Heart left ventricle (tissue), 16 donors: ENCODE measurements at regions not wholly inside any gene's neighbourhood (a gene's known extent, or its start where the extent isn't known, plus 50 kb on each side); places are given as distances from the start of the nearest gene placed in this dataset.
"Not testable (repeated sequence)": the region's sequence is repeated elsewhere in the genome, so short reads cannot be mapped to it uniquely, and the experiment has no call there.

ENCODE experiments used
- ATAC-seq, 4 donors: fragments of 200-7000 bp; cut with Tn5 transposase; one replicate each; pipeline ENCODE4 v1.9.1; 2020 to 2022; ENCODE audit warnings: moderate library complexity in 4 of 4, mild to moderate bottlenecking in 3 of 4, moderate number of reproducible peaks in 1 of 4
- DNase-seq, 5 donors: peaks; one replicate each; pipeline ENCODE4 v3.0.0-alpha.2; 2020
- H3K27ac ChIP-seq, 12 donors: fragments of 200-600 bp; sonication (generic) in 4 of 12; one replicate each; pipeline versions ENCODE4 v1.5.0 to v1.8.0; 2016 to 2022; ENCODE audit warnings: mild to moderate bottlenecking in 2 of 12
- H3K27me3 ChIP-seq, 9 donors: fragments of 200-600 bp; sonication (generic) in 2 of 9; one replicate each; pipeline versions ENCODE4 v1.5.1 to v1.8.0; 2016 to 2022; ENCODE audit warnings: mild to moderate bottlenecking in 3 of 9
- H3K36me3 ChIP-seq, 9 donors: fragments of 200-600 bp; sonication (generic) in 2 of 9; one replicate each; pipeline versions ENCODE4 v1.5.0 to v1.8.0; 2018 to 2022; ENCODE audit warnings: mild to moderate bottlenecking in 2 of 9
- H3K4me1 ChIP-seq, 12 donors: fragments of 200-600 bp; sonication (generic) in 4 of 12; one replicate each; pipeline versions ENCODE4 v1.5.0 to v1.8.0; 2016 to 2022; ENCODE audit warnings: mild to moderate bottlenecking in 3 of 12
- H3K4me3 ChIP-seq, 12 donors: fragments of 200-600 bp; sonication (generic) in 4 of 12; one replicate each; pipeline versions ENCODE4 v1.5.0 to v1.8.0; 2017 to 2022; ENCODE audit warnings: mild to moderate bottlenecking in 9 of 12, moderate library complexity in 4 of 12
- H3K9me3 ChIP-seq, 12 donors: fragments of 200-600 bp; sonication (generic) in 4 of 12; one replicate each; pipeline versions ENCODE4 v1.5.0 to v1.8.0; 2016 to 2022; ENCODE audit warnings: mild to moderate bottlenecking in 1 of 12
- POLR2A ChIP-seq, 2 donors: fragments of 450-650 bp; IDR thresholded peaks; one replicate each; pipeline ENCODE4 v1.6.1; 2017; ENCODE audit warnings: antibody characterized with exemption in 2 of 2, mild to moderate bottlenecking in 2 of 2, moderate library complexity in 2 of 2
- WGBS, 4 donors: extraction: QIAGEN DNeasy Blood & Tissue Kit in 2 of 4; methylation state at CpG; one replicate each; pipeline versions ENCODE4 v1.1.5 to v1.1.7; 2013 to 2018; 5-methylcytosine and 5-hydroxymethylcytosine counted together
- intact Hi-C, 10 donors: fragments of 100-400 bp; cut with DNase I; formaldehyde crosslinking; loops; one replicate each; pipeline versions ENCODE4 v1.11.1 to v1.14.2; 2022
- TF ChIP-seq, protein P1 (sequence below), 12 donors: fragments of 200-600 bp; sonication (generic) in 4 of 12; IDR thresholded peaks; one replicate each; pipeline versions ENCODE4 v1.5.0 to v1.8.0; 2018 to 2022; ENCODE audit warnings: antibody characterized with exemption in 12 of 12, mild to moderate bottlenecking in 5 of 12
- donor health status: ischemic (EF 13 %, LVEDD 7.1; RV severe dilation, severe dysfunction).
- donor health status: healthy with polysubstance abuse.
- donor health status: DM: no; HTN: yes; CAD: no.
- donor health status: DM: no; HTN: no; CAD: no.
- donor health status: ischemic (EF 25% LVEDD 6.9; RV normal size, moderate dysfunction).
- donor health status: ischemic (EF 25% LVEDD 5.7; RV mildly dilated, moderate dysfunction).
- donor health status: healthy.
- donor health status: DM: yes; HTN: yes; CAD: no.
- donor health status: ischemic (EF 35%, LVEDD 5.7; RV mildly dilated, moderate dysfunction).
- donor health status: nonischemic (EF 11% LVEDD 7.7; RV severe dilation, severe dysfunction).
- donor health status: DM: yes; HTN: yes; CAD: no.
- donor health status: PGD.
- donor health status: ischemic (EF 29% LVEDD 5.4; RV normal size, mild dysfunction).
- donor health status: nonischemic (EF 23%, LVEDD 6.1; RV moderate dilation, normal function).

DNA sequence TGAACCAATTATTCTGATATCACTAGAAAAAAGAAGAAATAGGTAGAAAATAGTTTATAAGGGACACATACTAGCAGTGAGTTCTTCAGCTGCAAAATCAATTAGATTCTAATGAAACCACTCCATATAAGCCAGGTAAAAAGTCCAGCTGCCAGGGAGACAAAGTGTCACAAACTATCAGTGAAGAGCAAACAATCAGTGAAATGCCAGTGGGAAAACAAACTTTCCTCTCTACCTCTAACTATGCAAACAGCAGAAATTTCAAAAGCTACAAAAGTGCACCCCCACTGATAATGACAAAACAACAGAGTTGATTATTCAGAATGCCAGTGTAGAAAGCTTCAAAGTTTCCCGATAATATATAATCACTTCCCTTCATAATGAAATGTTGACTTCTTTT is 637.2 kb upstream of the ITGA1 start:
- no peaks in the 10 kb centered on the region for H3K27me3 ChIP-seq
- intact Hi-C loops, result no loop called here
- H3K4me3 ChIP-seq, result no peak overlapping the region
- no peaks in the 10 kb centered on the region for H3K4me1 ChIP-seq
- 64 to 81% (median 80%) methylated on average over 1 of the region's 1 CpG for WGBS, 4 donors
- DNase-seq (no peak), ATAC-seq (no peak)
- H3K9me3 ChIP-seq, result no peaks in the 10 kb centered on the region
- H3K27ac ChIP-seq, result no peak overlapping the region
- TF ChIP-seq, protein P1, sequence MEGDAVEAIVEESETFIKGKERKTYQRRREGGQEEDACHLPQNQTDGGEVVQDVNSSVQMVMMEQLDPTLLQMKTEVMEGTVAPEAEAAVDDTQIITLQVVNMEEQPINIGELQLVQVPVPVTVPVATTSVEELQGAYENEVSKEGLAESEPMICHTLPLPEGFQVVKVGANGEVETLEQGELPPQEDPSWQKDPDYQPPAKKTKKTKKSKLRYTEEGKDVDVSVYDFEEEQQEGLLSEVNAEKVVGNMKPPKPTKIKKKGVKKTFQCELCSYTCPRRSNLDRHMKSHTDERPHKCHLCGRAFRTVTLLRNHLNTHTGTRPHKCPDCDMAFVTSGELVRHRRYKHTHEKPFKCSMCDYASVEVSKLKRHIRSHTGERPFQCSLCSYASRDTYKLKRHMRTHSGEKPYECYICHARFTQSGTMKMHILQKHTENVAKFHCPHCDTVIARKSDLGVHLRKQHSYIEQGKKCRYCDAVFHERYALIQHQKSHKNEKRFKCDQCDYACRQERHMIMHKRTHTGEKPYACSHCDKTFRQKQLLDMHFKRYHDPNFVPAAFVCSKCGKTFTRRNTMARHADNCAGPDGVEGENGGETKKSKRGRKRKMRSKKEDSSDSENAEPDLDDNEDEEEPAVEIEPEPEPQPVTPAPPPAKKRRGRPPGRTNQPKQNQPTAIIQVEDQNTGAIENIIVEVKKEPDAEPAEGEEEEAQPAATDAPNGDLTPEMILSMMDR (IDR thresholded peaks at IDR 0.05), result no peak
- TF ChIP-seq POLR2A (IDR thresholded peaks at IDR 0.05), result no peak
- H3K36me3 ChIP-seq, result no peaks in the 10 kb centered on the region

DNA sequence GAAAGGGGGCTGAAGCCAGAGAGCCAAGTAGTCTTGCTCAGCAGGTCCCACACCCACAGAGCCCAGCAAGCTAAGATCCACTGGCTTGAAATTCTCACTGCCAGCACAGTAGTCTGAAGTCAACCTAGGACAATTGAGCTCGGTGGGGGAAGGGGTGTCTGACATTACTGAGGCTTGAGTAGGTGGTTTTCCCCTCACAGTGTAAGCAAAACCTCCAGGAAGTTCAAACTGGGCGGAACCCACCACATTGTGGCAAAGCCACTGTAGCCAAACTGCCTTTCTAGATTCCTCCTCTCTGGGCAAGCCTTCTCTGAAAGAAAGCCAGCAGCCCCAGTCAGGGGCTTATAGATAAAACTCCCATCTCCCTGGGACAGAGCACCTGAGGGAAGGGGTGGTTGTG is 630.9 kb upstream of the ITGA1 start:
- 66 to 72% (median 69%) methylated on average over 2 of the region's 2 CpGs for WGBS, 4 donors
- H3K36me3 ChIP-seq, H3K9me3 ChIP-seq, DNase-seq, H3K4me1 ChIP-seq, H3K27ac ChIP-seq, H3K27me3 ChIP-seq, intact Hi-C loops, H3K4me3 ChIP-seq, ATAC-seq: not testable (repeated sequence)

DNA sequence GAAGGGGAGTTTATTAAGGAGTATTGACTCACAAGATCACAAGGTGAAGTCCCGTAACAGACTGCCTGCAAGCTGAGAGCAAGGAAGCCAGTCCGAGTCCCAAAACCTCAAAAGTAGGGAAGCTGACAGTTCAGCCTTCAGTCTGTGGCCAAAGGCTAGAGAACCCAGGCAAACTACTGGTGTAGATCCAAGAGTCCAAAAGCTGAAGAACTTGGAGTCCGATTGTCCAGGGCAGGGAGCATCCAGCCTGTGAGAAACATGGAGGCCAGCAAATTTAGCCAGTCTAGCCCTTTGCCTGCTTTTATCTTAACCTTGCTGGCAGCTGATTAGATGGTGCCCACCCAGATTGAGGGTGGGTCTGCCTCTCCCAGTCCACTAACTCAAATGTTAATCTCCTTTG is 621.9 kb upstream of the ITGA1 start:
- H3K27me3 ChIP-seq, ATAC-seq, H3K4me1 ChIP-seq, H3K27ac ChIP-seq, H3K36me3 ChIP-seq, DNase-seq, H3K4me3 ChIP-seq, intact Hi-C loops: not testable (repeated sequence)
- 69 to 88% (median 85%) methylated on average over 3 of the region's 3 CpGs for WGBS, 4 donors
- H3K9me3 ChIP-seq, result peaks cover 0 to 14% (median 2%) of the 10 kb centered on the region in 12 donors

DNA sequence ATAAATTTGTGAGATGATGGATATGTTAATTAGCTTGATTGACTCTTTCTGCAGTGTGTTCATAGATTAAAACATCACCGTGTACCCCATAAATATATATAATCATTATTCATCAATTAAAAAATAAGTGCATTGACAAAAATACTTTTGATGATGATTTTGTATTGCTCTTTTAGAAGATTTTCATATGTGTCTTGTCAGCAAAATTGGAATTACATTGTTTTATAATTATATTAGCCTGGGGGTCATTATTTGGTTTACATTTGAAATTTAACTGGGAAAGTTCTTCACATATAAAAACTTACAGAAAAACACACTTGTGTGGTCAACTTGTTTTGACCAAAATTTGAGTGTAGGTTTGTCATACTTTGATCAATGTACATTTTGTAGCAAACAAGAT is 614.6 kb upstream of the ITGA1 start:
- DNase-seq, result no peak
- no peaks in the 10 kb centered on the region for H3K4me1 ChIP-seq
- H3K36me3 ChIP-seq, result no peaks in the 10 kb centered on the region
- H3K9me3 ChIP-seq, result peaks cover 0 to 9% (median 1%) of the 10 kb centered on the region in 12 donors
- 42 to 93% (median 90%) methylated on average over 1 of the region's 1 CpG for WGBS, 4 donors
- TF ChIP-seq POLR2A (IDR thresholded peaks at IDR 0.05), result no peak
- TF ChIP-seq, protein P1 (IDR thresholded peaks at IDR 0.05), result no peak
- intact Hi-C loops, result no loop called here
- no peak overlapping the region for H3K4me3 ChIP-seq
- H3K27me3 ChIP-seq, result no peaks in the 10 kb centered on the region
- H3K27ac ChIP-seq, result no peak overlapping the region
- ATAC-seq, result no peak

DNA sequence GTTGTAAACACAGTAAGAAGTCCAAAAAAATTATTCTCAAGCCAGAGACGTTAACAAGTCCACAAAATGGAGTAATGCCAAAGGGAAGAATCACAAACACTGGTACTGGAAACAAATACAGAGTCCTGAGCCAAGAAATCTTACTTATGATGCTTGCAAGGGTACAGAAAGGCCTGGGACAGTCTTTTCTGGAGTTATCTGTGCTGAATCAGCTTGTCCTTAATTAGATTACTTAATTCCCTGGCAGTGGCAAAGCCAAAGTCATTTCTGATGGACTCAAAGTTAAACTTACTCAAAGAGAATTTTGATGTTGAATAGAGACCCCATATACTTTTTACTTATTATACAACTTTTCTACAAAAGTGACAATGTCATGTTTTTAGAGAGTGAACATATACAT is 610.5 kb upstream of the ITGA1 start:
- no peak for DNase-seq
- 35 to 57% (median 47%) methylated on average over 1 of the region's 1 CpG for WGBS, 4 donors
- intact Hi-C loops, result no loop called here
- Histone ChIP-seq H3K9me3 (no peaks in the 10 kb centered on the region), H3K36me3 (no peaks in the 10 kb centered on the region), H3K27ac (no peak overlapping the region), H3K4me3 (no peak overlapping the region), H3K27me3 (no peaks in the 10 kb centered on the region), H3K4me1 (no peaks in the 10 kb centered on the region)
- TF ChIP-seq POLR2A (IDR thresholded peaks at IDR 0.05), result no peak
- TF ChIP-seq, protein P1 (IDR thresholded peaks at IDR 0.05), result no peak
- ATAC-seq, result no peak
